ENCODE measurements at regions not wholly inside any gene's neighbourhood (a gene's known extent, or its start where the extent isn't known, plus 50 kb on each side); places are given as distances from the start of the nearest gene placed in this dataset.

- H3K4me3 Mint-ChIP-seq: no peak overlapping the region
- H3K27me3 Mint-ChIP-seq (ENCODE audit: insufficient read depth, low read depth, poor library complexity): peaks cover 3% of the 10 kb centered on the region
- Histone ChIP-seq H4K20me1 (replicated peaks; ENCODE audit: insufficient read depth) (no peaks in the 10 kb centered on the region), H3K27ac (ENCODE audit: low read depth) (no peak overlapping the region), H3F3A (replicated peaks; ENCODE audit: low read depth) (no peaks in the 10 kb centered on the region), H3K4me2 (no peak overlapping the region), H2AFZ (no peak overlapping the region), H3K36me3 (ENCODE audit: insufficient read depth) (no peaks in the 10 kb centered on the region), H3K27me3 (ENCODE audit: insufficient read depth) (no peaks in the 10 kb centered on the region), H3K79me2 (replicated peaks; ENCODE audit: insufficient read depth) (no peaks in the 10 kb centered on the region), H3K4me1 (ENCODE audit: insufficient read depth) (no peaks in the 10 kb centered on the region), H3K9me2 (ENCODE audit: insufficient read depth) (no peaks in the 10 kb centered on the region), H3K4me3 (no peak overlapping the region)
- ATAC-seq (no peak), DNase-seq (ENCODE audit: low spot score) (no peak)
- no peak overlapping the region for H3K27ac Mint-ChIP-seq
- TF ChIP-seq JUNB (IDR thresholded peaks at IDR 0.05; ENCODE audit: unreplicated experiment) (no peak), ZNF114 (CRISPR knock-in tag; IDR thresholded peaks at IDR 0.05) (no peak), EZH2phosphoT487 (IDR thresholded peaks at IDR 0.05; ENCODE audit: unreplicated experiment) (no peak), ZNF331 (CRISPR knock-in tag; IDR thresholded peaks at IDR 0.05; ENCODE audit: low read depth) (no peak), POLR2AphosphoS5 (IDR thresholded peaks at IDR 0.05; ENCODE audit: low read depth) (no peak), EZH2 (IDR thresholded peaks at IDR 0.05; ENCODE audit: low read depth, unreplicated experiment) (no peak), NANOG (IDR thresholded peaks at IDR 0.05; ENCODE audit: borderline replicate concordance) (no peak), CREB1 (CRISPR knock-in tag; IDR thresholded peaks at IDR 0.05; ENCODE audit: low read depth) (no peak), STAT1 (IDR thresholded peaks at IDR 0.05; ENCODE audit: unreplicated experiment) (no peak), ZNF462 (CRISPR knock-in tag; IDR thresholded peaks at IDR 0.05) (no peak)
- TF ChIP-seq, protein P1, sequence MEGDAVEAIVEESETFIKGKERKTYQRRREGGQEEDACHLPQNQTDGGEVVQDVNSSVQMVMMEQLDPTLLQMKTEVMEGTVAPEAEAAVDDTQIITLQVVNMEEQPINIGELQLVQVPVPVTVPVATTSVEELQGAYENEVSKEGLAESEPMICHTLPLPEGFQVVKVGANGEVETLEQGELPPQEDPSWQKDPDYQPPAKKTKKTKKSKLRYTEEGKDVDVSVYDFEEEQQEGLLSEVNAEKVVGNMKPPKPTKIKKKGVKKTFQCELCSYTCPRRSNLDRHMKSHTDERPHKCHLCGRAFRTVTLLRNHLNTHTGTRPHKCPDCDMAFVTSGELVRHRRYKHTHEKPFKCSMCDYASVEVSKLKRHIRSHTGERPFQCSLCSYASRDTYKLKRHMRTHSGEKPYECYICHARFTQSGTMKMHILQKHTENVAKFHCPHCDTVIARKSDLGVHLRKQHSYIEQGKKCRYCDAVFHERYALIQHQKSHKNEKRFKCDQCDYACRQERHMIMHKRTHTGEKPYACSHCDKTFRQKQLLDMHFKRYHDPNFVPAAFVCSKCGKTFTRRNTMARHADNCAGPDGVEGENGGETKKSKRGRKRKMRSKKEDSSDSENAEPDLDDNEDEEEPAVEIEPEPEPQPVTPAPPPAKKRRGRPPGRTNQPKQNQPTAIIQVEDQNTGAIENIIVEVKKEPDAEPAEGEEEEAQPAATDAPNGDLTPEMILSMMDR (conservative IDR thresholded peaks at IDR 0.05; ENCODE audit: low read depth in 2 of 2): no peak
- TF ChIP-seq, protein P2, sequence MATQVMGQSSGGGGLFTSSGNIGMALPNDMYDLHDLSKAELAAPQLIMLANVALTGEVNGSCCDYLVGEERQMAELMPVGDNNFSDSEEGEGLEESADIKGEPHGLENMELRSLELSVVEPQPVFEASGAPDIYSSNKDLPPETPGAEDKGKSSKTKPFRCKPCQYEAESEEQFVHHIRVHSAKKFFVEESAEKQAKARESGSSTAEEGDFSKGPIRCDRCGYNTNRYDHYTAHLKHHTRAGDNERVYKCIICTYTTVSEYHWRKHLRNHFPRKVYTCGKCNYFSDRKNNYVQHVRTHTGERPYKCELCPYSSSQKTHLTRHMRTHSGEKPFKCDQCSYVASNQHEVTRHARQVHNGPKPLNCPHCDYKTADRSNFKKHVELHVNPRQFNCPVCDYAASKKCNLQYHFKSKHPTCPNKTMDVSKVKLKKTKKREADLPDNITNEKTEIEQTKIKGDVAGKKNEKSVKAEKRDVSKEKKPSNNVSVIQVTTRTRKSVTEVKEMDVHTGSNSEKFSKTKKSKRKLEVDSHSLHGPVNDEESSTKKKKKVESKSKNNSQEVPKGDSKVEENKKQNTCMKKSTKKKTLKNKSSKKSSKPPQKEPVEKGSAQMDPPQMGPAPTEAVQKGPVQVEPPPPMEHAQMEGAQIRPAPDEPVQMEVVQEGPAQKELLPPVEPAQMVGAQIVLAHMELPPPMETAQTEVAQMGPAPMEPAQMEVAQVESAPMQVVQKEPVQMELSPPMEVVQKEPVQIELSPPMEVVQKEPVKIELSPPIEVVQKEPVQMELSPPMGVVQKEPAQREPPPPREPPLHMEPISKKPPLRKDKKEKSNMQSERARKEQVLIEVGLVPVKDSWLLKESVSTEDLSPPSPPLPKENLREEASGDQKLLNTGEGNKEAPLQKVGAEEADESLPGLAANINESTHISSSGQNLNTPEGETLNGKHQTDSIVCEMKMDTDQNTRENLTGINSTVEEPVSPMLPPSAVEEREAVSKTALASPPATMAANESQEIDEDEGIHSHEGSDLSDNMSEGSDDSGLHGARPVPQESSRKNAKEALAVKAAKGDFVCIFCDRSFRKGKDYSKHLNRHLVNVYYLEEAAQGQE (IDR thresholded peaks at IDR 0.05; ENCODE audit: unreplicated experiment): no peak
- TF ChIP-seq, protein P3, sequence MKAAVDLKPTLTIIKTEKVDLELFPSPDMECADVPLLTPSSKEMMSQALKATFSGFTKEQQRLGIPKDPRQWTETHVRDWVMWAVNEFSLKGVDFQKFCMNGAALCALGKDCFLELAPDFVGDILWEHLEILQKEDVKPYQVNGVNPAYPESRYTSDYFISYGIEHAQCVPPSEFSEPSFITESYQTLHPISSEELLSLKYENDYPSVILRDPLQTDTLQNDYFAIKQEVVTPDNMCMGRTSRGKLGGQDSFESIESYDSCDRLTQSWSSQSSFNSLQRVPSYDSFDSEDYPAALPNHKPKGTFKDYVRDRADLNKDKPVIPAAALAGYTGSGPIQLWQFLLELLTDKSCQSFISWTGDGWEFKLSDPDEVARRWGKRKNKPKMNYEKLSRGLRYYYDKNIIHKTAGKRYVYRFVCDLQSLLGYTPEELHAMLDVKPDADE (IDR thresholded peaks at IDR 0.05): no peak
- H3K9me3 Mint-ChIP-seq: no peaks in the 10 kb centered on the region
- H3K4me1 Mint-ChIP-seq: peaks cover 3% of the 10 kb centered on the region; the same call in 2 of the 3 replicates
- H3K36me3 Mint-ChIP-seq (ENCODE audit: low read depth): no peaks in the 10 kb centered on the region
Observed at GRCh38 chr7:55723621-55723941, 139.0 kb downstream of the SEPTIN14 start.

All from GM23338 (cell line).